Activated T-helper 2 cell treated with anti-CD3 and anti-CD28 coated beads, Interferon-gamma antibody, Interleukin-2, Interleukin-4, amounts not matched to agents 10 μg/mL and 5 μg/mL and 100 μg/mL, durations not matched to agents 14 hours and 24 hours and 36 hours (primary cell): ENCODE measurements at regions not wholly inside any gene's neighbourhood (a gene's known extent, or its start where the extent isn't known, plus 50 kb on each side); places are given as distances from the start of the nearest gene placed in this dataset.
"Not testable (repeated sequence)": the region's sequence is repeated elsewhere in the genome, so short reads cannot be mapped to it uniquely, and the experiment has no call there.

Experiments
- DNase-seq: peaks from one replicate; pipeline ENCODE4 v3.0.0; 2021; ENCODE audit warnings: low spot score
- H3K27ac Mint-ChIP-seq: one replicate; pipeline ENCODE4 v1.8.0; 2021; ENCODE audit warnings: mixed read lengths
- H3K27me3 Mint-ChIP-seq: one replicate; pipeline ENCODE4 v1.8.0; 2021; ENCODE audit warnings: low read depth, mixed read lengths
- H3K36me3 Mint-ChIP-seq: one replicate; pipeline ENCODE4 v1.8.0; 2021; ENCODE audit warnings: low read depth, mixed read lengths
- H3K4me1 Mint-ChIP-seq: one replicate; pipeline ENCODE4 v1.8.0; 2021; ENCODE audit warnings: low read depth, mixed read lengths
- H3K4me3 Mint-ChIP-seq: one replicate; pipeline ENCODE4 v1.8.0; 2021; ENCODE audit warnings: low read depth, mild to moderate bottlenecking, moderate library complexity, mixed read lengths
- H3K9me3 Mint-ChIP-seq: one replicate; pipeline ENCODE4 v1.8.0; 2021; ENCODE audit warnings: mixed read lengths
- intact Hi-C: fragments of 100-400 bp; cut with micrococcal nuclease; formaldehyde crosslinking; loops from one replicate; pipeline ENCODE4 v1.15.1; 2023

- Mint-ChIP-seq H3K36me3 (no peaks in the 10 kb centered on the region), H3K4me3 (no peak overlapping the region), H3K27ac (no peak overlapping the region), H3K27me3 (no peaks in the 10 kb centered on the region), H3K9me3 (no peaks in the 10 kb centered on the region), H3K4me1 (no peaks in the 10 kb centered on the region)
- no peak for DNase-seq
- intact Hi-C loops: no loop called here
Observed at GRCh38 chr3:118626453-118626852, 408.2 kb downstream of the IGSF11 start.

- no peaks in the 10 kb centered on the region for H3K4me1 Mint-ChIP-seq
- intact Hi-C loops: no loop called here
- H3K27ac Mint-ChIP-seq: no peak overlapping the region
- no peaks in the 10 kb centered on the region for H3K27me3 Mint-ChIP-seq
- no peaks in the 10 kb centered on the region for H3K36me3 Mint-ChIP-seq
- no peaks in the 10 kb centered on the region for H3K9me3 Mint-ChIP-seq
- no peak for DNase-seq
- no peak overlapping the region for H3K4me3 Mint-ChIP-seq
Observed at GRCh38 chr3:118628704-118629341, 405.8 kb downstream of the IGSF11 start.

DNA sequence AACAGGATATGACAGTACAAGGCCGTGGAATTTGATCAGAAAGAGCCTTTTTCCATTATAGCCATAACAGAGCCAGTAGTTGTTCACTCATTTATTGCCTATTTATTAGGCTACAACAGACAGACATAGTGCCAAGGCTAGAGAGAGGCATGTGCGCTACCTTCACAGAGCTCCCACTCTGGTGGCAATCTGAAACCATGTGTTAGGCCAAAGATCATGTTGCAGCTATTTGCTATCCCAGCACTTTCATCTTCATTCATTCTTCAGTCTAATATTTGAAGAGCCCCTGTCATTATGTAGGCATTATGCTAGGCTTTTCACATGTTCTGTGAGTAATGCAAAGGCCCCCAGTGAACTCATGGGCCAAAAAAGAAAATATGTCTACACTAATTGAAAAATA is 404.8 kb downstream of the IGSF11 start:
- intact Hi-C loops: no loop called here
- Mint-ChIP-seq H3K27ac (no peak overlapping the region), H3K36me3 (no peaks in the 10 kb centered on the region), H3K9me3 (no peaks in the 10 kb centered on the region), H3K4me3 (no peak overlapping the region), H3K27me3 (no peaks in the 10 kb centered on the region), H3K4me1 (no peaks in the 10 kb centered on the region)
- DNase-seq: no peak

- H3K9me3 Mint-ChIP-seq: no peaks in the 10 kb centered on the region
- no peak for DNase-seq
- intact Hi-C loops: no loop called here
- no peak overlapping the region for H3K4me3 Mint-ChIP-seq
- no peaks in the 10 kb centered on the region for H3K36me3 Mint-ChIP-seq
- no peaks in the 10 kb centered on the region for H3K27me3 Mint-ChIP-seq
- no peak overlapping the region for H3K27ac Mint-ChIP-seq
- H3K4me1 Mint-ChIP-seq: no peaks in the 10 kb centered on the region
Observed at GRCh38 chr3:118635711-118636110, 398.9 kb downstream of the IGSF11 start.

DNA sequence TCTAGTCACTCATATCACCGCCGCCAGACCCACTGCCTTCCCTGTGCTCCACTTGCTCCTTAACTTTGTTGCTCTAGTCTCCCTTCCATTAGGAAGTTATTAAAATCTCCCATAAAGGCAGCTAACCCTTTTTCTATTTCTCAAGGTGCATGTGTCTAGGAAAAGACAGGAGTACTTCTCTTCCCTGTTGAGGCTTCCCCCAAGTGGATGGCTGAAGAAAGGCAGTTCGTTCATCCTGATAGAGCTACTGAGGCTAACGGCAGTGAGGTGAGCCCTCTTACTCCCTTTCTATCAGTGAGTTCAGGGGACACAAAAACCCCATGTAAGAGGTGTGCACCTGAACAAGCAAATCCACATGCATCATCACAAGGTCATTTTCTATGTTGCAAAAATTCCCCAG is 397.8 kb downstream of the IGSF11 start:
- Mint-ChIP-seq H3K4me3 (no peak overlapping the region), H3K4me1 (no peaks in the 10 kb centered on the region), H3K27ac (no peak overlapping the region), H3K27me3 (no peaks in the 10 kb centered on the region), H3K36me3 (no peaks in the 10 kb centered on the region), H3K9me3 (no peaks in the 10 kb centered on the region)
- no peak for DNase-seq
- intact Hi-C loops: no loop called here

- Mint-ChIP-seq H3K27me3 (no peaks in the 10 kb centered on the region), H3K4me1 (no peaks in the 10 kb centered on the region), H3K27ac (no peak overlapping the region), H3K9me3 (no peaks in the 10 kb centered on the region), H3K4me3 (no peak overlapping the region), H3K36me3 (no peaks in the 10 kb centered on the region)
- no peak for DNase-seq
- intact Hi-C loops: no loop called here
Observed at GRCh38 chr3:118637846-118638245, 396.8 kb downstream of the IGSF11 start.

- Mint-ChIP-seq H3K27me3 (no peaks in the 10 kb centered on the region), H3K36me3 (no peaks in the 10 kb centered on the region), H3K4me3 (no peak overlapping the region), H3K9me3 (no peaks in the 10 kb centered on the region), H3K4me1 (no peaks in the 10 kb centered on the region), H3K27ac (no peak overlapping the region)
- DNase-seq: no peak
- intact Hi-C loops: no loop called here
Observed at GRCh38 chr3:118641608-118642007, 393.0 kb downstream of the IGSF11 start.

GRCh38 chr3:118671192-118671591 is 363.5 kb downstream of the IGSF11 start:
- Mint-ChIP-seq H3K4me3 (no peak overlapping the region), H3K9me3 (no peaks in the 10 kb centered on the region), H3K36me3 (no peaks in the 10 kb centered on the region), H3K27ac (no peak overlapping the region), H3K4me1 (no peaks in the 10 kb centered on the region), H3K27me3 (no peaks in the 10 kb centered on the region)
- no peak for DNase-seq
- intact Hi-C loops: no loop called here

GRCh38 chr3:118675305-118675704 is 359.3 kb downstream of the IGSF11 start:
- Mint-ChIP-seq H3K27ac (no peak overlapping the region), H3K4me3 (no peak overlapping the region), H3K27me3 (no peaks in the 10 kb centered on the region), H3K36me3 (no peaks in the 10 kb centered on the region), H3K4me1 (no peaks in the 10 kb centered on the region), H3K9me3 (no peaks in the 10 kb centered on the region)
- intact Hi-C loops: no loop called here
- DNase-seq: no peak

DNA sequence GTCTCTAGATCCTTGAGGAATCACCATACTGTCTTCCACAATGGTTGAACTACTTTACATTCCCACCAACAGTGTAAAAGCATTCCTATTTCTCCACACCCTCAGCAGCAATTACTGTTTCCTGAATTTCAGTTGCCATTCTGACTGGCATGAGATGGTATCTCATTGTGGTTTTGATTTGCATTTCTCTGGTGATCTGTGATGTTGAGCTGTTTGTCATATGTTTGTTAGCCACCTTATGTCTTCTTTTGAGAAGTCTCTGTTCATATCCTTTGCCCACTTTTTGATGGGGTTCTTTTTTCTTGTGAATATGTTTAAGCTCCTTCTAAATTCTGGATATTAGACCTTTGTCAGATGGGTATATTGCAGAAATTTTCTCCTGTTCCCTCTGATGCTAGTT is 356.0 kb downstream of the IGSF11 start:
- H3K27me3 Mint-ChIP-seq, H3K4me1 Mint-ChIP-seq, H3K36me3 Mint-ChIP-seq, H3K9me3 Mint-ChIP-seq, H3K4me3 Mint-ChIP-seq, DNase-seq, intact Hi-C loops, H3K27ac Mint-ChIP-seq: not testable (repeated sequence)

- no peaks in the 10 kb centered on the region for H3K4me1 Mint-ChIP-seq
- H3K36me3 Mint-ChIP-seq: no peaks in the 10 kb centered on the region
- intact Hi-C loops: no loop called here
- H3K27ac Mint-ChIP-seq: no peak overlapping the region
- DNase-seq: no peak
- no peaks in the 10 kb centered on the region for H3K27me3 Mint-ChIP-seq
- no peak overlapping the region for H3K4me3 Mint-ChIP-seq
- no peaks in the 10 kb centered on the region for H3K9me3 Mint-ChIP-seq
Observed at GRCh38 chr3:118682921-118683320, 351.7 kb downstream of the IGSF11 start.

- no peaks in the 10 kb centered on the region for H3K27me3 Mint-ChIP-seq
- H3K27ac Mint-ChIP-seq: no peak overlapping the region
- H3K4me1 Mint-ChIP-seq: no peaks in the 10 kb centered on the region
- no peak overlapping the region for H3K4me3 Mint-ChIP-seq
- H3K36me3 Mint-ChIP-seq: no peaks in the 10 kb centered on the region
- no peak for DNase-seq
- no peaks in the 10 kb centered on the region for H3K9me3 Mint-ChIP-seq
- intact Hi-C loops: no loop called here
Observed at GRCh38 chr3:118683636-118684035, 351.0 kb downstream of the IGSF11 start.

- intact Hi-C loops: no loop called here
- no peak overlapping the region for H3K27ac Mint-ChIP-seq
- H3K9me3 Mint-ChIP-seq: no peaks in the 10 kb centered on the region
- H3K4me3 Mint-ChIP-seq: no peak overlapping the region
- no peaks in the 10 kb centered on the region for H3K27me3 Mint-ChIP-seq
- DNase-seq: no peak
- no peaks in the 10 kb centered on the region for H3K4me1 Mint-ChIP-seq
- no peaks in the 10 kb centered on the region for H3K36me3 Mint-ChIP-seq
Observed at GRCh38 chr3:118688396-118688884, 346.2 kb downstream of the IGSF11 start.

DNA sequence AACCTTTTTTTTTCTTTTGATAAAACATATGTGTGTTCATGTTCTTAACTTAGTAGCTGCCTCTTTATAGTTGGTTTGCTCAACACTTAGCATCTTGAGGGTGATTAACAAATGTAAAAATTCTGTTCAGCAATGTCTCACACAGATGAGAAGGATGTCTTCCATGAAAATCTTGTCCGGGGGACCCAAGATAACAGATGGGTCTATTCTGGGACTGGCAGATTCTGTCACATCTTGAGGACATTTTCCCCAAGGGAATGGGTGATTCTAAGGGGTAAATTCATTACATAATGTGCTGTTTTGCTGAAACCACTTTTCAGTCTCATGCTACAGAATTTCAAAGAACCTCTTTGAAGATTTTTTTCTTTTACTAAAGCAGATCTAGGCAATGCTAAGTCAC is 342.2 kb downstream of the IGSF11 start:
- intact Hi-C loops: no loop called here
- DNase-seq: no peak
- Mint-ChIP-seq H3K9me3 (no peaks in the 10 kb centered on the region), H3K36me3 (no peaks in the 10 kb centered on the region), H3K27ac (no peak overlapping the region), H3K4me3 (no peak overlapping the region), H3K4me1 (no peaks in the 10 kb centered on the region), H3K27me3 (no peaks in the 10 kb centered on the region)
